SW 1271 (cell line): ENCODE measurements at regions not wholly inside any gene's neighbourhood (a gene's known extent, or its start where the extent isn't known, plus 50 kb on each side); places are given as distances from the start of the nearest gene placed in this dataset.

Experiments used
- DNase-seq, 2 experiments: peaks; one replicate each; lab custom pipeline; 2025; lab: John Stamatoyannopoulos, UW

DNA sequence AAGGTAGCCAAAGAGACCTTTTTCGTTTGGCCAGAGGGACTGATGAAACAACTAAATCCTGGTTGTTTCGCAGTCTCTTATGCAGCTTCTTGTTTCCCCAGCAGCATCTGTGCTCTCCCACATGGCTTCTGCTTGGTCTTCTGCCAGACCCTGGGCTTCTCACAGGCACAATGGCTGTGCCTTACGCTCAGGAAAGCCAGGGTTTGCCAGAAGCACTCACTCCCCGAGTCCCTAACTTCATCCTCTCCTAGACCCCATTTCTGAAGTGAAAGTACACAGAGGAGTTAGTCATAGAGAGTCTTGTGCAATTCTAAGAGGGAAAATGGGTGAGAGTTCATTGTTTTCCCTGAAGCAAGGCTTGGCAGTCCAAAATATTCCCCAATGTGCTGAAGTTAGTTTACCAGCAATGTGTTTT lies 121.7 kb downstream of the EVX1 start:
- DNase-seq: no peak

- DNase-seq: no peak
Measured at GRCh38 chr7:27367179-27367932, 124.8 kb downstream of the EVX1 start.

DNA sequence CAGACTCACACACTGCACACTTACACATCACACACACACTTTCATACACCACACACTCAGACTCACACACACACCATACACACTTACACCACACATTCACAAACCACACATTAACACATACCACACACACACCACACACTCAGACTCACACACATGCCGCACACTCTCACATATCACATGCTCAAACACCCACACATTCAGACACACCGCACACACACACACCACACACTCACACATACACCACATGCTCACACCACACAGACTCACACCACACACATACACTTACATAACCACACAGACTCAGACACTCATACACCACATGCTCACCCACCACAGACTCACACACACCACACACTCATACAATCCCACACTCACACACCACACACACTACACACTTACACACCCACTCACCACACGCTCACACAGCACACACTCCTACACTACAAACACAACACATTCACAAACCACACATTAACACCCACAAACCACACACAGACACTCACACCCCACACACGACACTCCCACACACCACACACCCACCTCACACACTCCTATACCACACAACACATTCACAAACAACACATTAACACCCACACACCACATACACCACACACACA lies 125.4 kb downstream of the EVX1 start:
- no peak for DNase-seq

DNA sequence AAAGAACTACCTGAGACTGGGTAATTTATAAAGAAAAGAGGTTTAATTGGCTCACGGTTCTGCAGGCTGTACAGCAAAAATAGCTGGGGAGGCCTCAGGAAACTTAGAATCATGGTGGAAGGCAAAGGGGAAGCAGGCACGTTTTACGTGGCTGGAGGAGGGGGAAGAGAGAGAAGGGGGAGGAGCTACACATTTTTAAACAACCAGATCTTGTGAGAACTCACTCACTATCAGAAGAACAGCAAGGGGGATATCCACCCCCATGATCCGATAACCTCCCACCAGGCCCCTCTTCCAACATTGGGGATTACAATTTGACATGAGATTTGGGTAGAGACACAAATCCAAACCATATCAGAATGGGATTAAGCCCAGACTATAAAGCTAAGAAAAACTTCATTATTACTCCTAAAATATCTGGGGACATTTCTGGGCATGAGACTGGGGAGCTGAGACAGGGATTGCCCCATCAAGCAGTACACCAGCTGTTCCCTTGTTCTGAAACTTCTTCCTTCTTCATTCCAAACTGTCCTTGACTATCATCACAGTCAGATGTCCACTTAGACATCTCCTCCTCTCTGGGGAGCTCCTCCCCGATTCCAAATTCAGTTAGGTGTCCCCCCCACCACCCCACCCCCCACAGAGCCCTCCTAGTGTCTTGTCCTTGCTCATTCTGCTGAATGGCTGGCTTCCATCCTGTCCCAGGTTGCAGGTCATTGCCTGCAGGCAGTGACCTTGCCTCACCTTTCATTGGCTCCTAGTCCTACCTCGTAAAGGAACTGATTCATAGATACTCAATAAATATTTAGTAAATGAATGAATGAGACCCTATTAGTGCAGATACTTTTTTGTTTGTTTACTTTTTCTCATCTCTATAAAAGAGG lies 132.6 kb downstream of the EVX1 start:
- no peak for DNase-seq

DNA sequence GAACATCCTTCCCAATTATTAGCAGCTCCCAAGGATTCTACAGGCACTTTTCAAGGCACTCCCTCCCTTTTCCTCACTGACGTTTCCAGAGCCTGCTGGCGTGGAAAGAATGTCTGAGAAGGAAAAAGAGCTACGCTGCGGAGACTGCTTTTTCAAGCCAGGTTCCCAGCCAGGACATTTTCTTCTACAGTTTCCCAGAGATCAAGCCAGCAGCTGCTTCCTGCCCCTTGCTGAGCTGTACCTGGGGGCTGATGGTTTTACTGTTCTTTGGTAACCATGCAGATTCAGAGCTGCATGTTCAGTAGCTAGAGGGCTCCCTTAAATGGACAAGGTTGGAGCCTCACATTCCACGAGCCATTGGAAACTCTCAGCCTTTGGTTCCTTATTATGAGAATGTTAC lies 133.4 kb downstream of the EVX1 start:
- DNase-seq: no peak

DNA sequence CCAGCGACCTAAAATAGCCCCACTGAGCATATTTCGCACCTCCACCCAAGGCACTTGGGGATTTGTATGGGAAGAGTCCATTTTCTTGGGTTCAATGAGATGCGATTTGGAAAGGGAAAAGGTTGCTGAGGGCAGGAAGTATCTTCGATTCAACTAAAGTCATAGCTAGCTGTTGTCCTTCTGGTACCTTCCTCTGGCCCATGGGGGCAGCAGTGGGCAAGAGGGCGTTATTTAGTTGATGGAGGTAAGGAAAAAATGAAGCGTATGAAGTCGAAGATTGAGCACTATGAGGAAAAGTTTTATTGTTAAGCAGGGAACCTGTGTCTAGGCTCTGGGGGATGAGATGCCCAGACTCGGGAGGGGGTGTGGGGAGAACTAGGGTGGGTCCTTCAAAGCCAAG lies 135.4 kb downstream of the EVX1 start:
- no peak for DNase-seq

GRCh38 chr7:27382307-27382706 lies 139.7 kb downstream of the EVX1 start:
- DNase-seq: no peak

GRCh38 chr7:27386581-27386980 lies 144.0 kb downstream of the EVX1 start:
- no peak for DNase-seq

GRCh38 chr7:27387864-27388263 lies 145.3 kb downstream of the EVX1 start:
- DNase-seq: no peak

DNA sequence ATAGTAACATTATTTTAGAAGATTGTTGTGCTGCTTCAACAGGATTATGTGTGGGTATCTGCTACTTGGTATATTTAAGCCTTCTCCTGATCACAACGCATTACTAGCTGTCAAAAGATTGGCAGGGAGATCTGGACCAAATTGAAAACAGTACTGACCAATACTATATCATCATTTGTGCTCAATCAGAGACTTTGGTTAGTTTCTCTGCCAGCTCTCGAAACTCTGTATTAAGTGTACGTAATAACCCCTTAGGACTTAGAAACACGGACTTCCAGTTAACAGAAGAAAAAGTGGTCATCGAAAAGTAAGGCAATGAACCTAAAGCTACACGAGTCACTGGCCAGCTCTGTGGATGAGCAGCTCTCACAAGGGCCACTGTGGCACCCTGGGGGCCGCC lies 146.0 kb downstream of the EVX1 start:
- DNase-seq: no peak

GRCh38 chr7:27389496-27389895 lies 146.9 kb downstream of the EVX1 start:
- no peak for DNase-seq

DNA sequence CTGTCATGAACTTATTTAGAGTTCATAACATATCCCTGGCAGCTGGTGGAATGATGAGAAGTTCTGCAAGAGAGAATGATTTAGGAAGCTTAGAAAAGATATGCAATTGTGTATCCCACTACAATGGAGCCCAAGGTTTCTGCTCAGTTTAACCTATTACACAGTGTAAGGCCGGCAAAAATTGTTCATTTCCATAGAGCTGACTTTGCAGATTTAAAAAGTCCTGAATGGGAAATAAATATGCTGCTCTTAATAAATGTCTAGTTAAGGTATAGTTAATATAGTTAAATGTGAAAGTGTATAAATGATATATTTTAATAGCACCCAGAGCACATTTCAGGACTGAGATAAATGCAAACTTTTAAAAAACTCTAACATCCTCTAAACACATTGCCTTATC lies 149.9 kb downstream of the EVX1 start:
- DNase-seq: no peak

DNA sequence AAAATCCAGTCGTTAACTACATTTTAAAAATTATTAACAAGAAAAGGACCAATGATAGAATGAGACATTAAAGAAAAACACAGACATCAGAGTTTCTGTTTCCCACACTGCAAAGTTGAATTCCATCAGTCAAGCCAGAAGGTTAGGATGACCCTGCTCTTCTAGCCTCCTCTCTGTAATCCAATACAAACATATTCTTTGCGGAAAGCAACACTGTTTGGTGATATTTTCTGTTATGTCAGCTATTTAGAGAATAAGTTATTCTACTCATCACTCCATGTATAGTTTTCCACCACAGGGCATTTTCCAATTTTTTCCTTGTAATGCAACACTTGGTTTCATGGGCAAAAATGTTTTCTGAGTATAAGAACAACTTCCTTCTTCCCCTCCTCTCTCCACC lies 152.3 kb downstream of the EVX1 start:
- no peak for DNase-seq

- DNase-seq: no peak
Measured at GRCh38 chr7:27395626-27396025, 153.0 kb downstream of the EVX1 start.

- DNase-seq: no peak
Measured at GRCh38 chr7:27397503-27397902, 154.9 kb downstream of the EVX1 start.

GRCh38 chr7:27398851-27399250 lies 156.2 kb downstream of the EVX1 start:
- no peak for DNase-seq

- DNase-seq: no peak
Measured at GRCh38 chr7:27399791-27400567, 157.4 kb downstream of the EVX1 start.

- DNase-seq: no peak
Measured at GRCh38 chr7:27405780-27406179, 163.2 kb downstream of the EVX1 start.

- no peak for DNase-seq
Measured at GRCh38 chr7:27409311-27409710, 166.7 kb downstream of the EVX1 start.

DNA sequence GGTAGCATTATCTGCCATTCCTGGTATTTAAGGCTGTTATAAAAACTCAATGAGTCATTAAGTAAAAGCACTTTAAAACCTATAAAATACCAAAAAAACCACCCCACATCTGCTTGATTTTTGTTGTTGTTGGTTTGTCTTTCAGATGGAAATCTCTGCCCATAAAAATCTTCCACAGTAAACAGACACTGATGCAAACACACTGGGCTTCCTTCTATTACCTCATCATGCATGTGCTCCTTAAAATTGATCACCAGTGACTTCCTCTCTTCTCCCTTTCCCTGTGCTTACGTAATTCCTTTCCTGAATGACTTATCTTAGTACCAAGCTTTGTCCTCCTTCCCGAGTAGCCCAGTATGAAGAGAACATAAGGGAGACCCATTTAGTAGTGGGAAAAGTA lies 167.2 kb downstream of the EVX1 start:
- DNase-seq: no peak

DNA sequence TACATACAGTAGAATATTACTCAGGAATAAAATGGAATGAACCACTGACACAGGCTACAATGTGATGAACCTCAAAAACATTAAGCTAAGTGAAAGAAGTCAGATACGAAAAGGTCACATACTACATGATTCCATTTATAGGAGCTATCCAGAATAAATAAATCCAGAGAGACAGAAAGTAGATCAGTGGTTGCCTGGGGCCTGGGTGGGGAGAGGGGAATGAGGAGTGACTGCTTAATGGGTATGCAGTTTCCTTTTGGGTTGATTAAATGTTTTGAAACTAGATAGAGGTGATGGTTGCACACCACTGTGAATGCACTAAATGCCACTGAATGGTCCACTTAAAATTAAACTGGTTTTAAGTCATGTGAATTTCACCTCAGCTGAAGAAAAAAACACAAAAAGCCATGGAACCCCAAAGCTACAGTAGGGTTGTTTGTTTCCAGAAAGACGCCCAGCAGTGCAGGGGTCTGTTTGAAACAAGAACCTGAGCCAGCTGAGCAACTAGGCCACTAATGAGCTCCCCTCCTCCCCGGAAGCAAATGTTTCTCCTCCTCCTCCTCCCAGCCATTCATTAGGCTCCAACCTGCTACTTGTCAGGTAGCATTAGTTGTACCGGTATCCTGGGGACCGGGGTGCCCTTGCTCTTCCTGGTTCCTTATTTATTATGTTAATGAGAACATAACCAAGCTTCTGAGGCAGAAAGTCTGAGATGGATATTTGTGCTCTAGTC lies 168.4 kb downstream of the EVX1 start:
- DNase-seq: no peak
